ENCODE measurements at regions not wholly inside any gene's neighbourhood (a gene's known extent, or its start where the extent isn't known, plus 50 kb on each side); places are given as distances from the start of the nearest gene placed in this dataset.

GRCh38 chr3:31275583-31275982 lies 257.1 kb upstream of the STT3B start:
- Histone ChIP-seq H3K9me3 (no peaks in the 10 kb centered on the region), H3K27ac (peak overlapping the region in 2 of 4 donors; percentile 69 to 75), H3K4me1 (peaks cover 0 to 37% (median 7%) of the 10 kb centered on the region in 4 donors), H3K36me3 (no peaks in the 10 kb centered on the region), H3K4me3 (no peak overlapping the region), H3K27me3 (no peaks in the 10 kb centered on the region)
- 68 to 73% methylated on average over 3 of the region's 3 CpGs for WGBS, 2 donors
- no peak for DNase-seq (ENCODE audit: low spot score in 2 of 2)
- TF ChIP-seq, protein P1, sequence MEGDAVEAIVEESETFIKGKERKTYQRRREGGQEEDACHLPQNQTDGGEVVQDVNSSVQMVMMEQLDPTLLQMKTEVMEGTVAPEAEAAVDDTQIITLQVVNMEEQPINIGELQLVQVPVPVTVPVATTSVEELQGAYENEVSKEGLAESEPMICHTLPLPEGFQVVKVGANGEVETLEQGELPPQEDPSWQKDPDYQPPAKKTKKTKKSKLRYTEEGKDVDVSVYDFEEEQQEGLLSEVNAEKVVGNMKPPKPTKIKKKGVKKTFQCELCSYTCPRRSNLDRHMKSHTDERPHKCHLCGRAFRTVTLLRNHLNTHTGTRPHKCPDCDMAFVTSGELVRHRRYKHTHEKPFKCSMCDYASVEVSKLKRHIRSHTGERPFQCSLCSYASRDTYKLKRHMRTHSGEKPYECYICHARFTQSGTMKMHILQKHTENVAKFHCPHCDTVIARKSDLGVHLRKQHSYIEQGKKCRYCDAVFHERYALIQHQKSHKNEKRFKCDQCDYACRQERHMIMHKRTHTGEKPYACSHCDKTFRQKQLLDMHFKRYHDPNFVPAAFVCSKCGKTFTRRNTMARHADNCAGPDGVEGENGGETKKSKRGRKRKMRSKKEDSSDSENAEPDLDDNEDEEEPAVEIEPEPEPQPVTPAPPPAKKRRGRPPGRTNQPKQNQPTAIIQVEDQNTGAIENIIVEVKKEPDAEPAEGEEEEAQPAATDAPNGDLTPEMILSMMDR (IDR thresholded peaks at IDR 0.05): no peak
- TF ChIP-seq POLR2A (IDR thresholded peaks at IDR 0.05) (no peak), EP300 (IDR thresholded peaks at IDR 0.05) (no peak)

- Histone ChIP-seq H3K4me3 (no peak overlapping the region), H3K27ac (peak overlapping the region in 1 of 4 donors; percentile 22), H3K27me3 (no peaks in the 10 kb centered on the region), H3K36me3 (no peaks in the 10 kb centered on the region), H3K9me3 (no peaks in the 10 kb centered on the region), H3K4me1 (peaks cover 0 to 37% (median 7%) of the 10 kb centered on the region in 4 donors)
- no peak for DNase-seq (ENCODE audit: low spot score in 2 of 2)
- no peak for TF ChIP-seq POLR2A (IDR thresholded peaks at IDR 0.05)
- TF ChIP-seq, protein P1 (IDR thresholded peaks at IDR 0.05): no peak
- no peak for TF ChIP-seq EP300 (IDR thresholded peaks at IDR 0.05)
- WGBS, 2 donors: 44 to 64% methylated on average over 2 of the region's 2 CpGs
Measured at GRCh38 chr3:31277582-31277981, 255.1 kb upstream of the STT3B start.

DNA sequence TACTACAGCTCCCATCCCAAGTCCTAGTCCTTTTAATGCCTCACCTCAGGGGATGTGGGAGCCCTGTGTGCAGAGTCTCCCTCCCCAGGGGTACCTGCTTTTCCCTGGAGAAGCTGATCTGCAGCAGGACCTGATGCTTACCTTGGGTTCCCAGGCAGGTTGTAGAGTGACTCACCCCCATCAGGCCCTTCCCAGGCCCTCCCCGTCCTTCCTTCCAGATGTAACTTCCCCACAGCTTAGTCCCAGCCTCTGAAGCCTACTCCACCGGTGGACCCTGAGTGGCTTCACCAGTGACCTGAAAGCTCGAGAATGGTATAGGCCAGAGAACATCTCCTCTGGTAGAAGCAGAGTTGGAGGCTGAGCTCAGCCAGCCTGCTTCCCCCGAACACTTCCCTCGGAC lies 254.2 kb upstream of the STT3B start:
- Histone ChIP-seq H3K4me3 (no peak overlapping the region), H3K27ac (no peak overlapping the region), H3K9me3 (no peaks in the 10 kb centered on the region), H3K27me3 (no peaks in the 10 kb centered on the region), H3K36me3 (no peaks in the 10 kb centered on the region), H3K4me1 (peaks cover 0 to 37% (median 7%) of the 10 kb centered on the region in 4 donors)
- TF ChIP-seq, protein P1 (IDR thresholded peaks at IDR 0.05): no peak
- no peak for TF ChIP-seq EP300 (IDR thresholded peaks at IDR 0.05)
- 90 to 98% methylated on average over 5 of the region's 5 CpGs for WGBS, 2 donors
- no peak for DNase-seq (ENCODE audit: low spot score in 2 of 2)

GRCh38 chr3:31284776-31285175 lies 247.9 kb upstream of the STT3B start:
- H3K27ac ChIP-seq: no peak overlapping the region
- H3K4me3 ChIP-seq: no peak overlapping the region
- no peaks in the 10 kb centered on the region for H3K36me3 ChIP-seq
- no peaks in the 10 kb centered on the region for H3K27me3 ChIP-seq
- DNase-seq (ENCODE audit: low spot score in 2 of 2): no peak
- H3K9me3 ChIP-seq: no peaks in the 10 kb centered on the region
- H3K4me1 ChIP-seq: peaks cover 0 to 17% (median 0%) of the 10 kb centered on the region in 4 donors
- TF ChIP-seq EP300 (IDR thresholded peaks at IDR 0.05): no peak
- no peak for TF ChIP-seq POLR2A (IDR thresholded peaks at IDR 0.05)
- TF ChIP-seq, protein P1 (IDR thresholded peaks at IDR 0.05): no peak
- 48 to 61% methylated on average over 1 of the region's 1 CpG for WGBS, 2 donors

DNA sequence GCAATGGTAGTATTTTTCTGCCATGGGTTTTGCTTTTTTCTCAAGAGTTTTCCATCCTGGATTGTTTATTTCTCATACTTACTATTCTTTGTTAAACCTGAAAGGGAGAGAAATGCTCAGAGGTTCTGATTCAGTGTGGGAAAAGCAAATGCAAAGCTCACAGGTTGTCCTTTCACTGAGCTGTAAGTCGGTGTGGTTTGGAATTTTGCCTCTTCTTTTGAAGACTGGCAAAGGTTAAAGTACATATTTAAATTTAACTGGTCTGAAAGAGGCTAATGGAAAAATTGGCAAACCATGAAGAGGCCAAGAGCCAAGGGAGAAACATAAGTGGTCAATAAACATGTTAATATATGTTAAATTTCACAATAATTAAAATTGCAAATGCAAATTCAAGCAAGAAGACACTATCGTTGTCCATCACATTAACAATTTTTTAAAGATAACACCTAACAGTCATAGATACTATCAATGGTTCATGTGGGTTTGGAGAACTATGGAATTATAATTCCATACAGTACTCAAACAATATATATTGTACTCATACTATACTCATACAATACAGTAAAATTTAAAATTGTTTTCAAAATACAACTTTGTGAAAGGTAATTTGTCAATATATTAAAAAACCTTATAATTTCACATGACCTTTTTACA lies 246.8 kb upstream of the STT3B start:
- 74 to 80% methylated on average over 2 of the region's 2 CpGs for WGBS, 2 donors
- TF ChIP-seq POLR2A (IDR thresholded peaks at IDR 0.05) (no peak), EP300 (IDR thresholded peaks at IDR 0.05) (no peak)
- TF ChIP-seq, protein P1 (IDR thresholded peaks at IDR 0.05): no peak
- no peaks in the 10 kb centered on the region for H3K9me3 ChIP-seq

More for the DNA sequence above, 246.8 kb upstream of the STT3B start:
- no peak overlapping the region for H3K4me3 ChIP-seq
- no peaks in the 10 kb centered on the region for H3K27me3 ChIP-seq
- no peaks in the 10 kb centered on the region for H3K36me3 ChIP-seq
- DNase-seq (ENCODE audit: low spot score in 2 of 2): no peak
- H3K4me1 ChIP-seq: peaks cover 0 to 20% (median 0%) of the 10 kb centered on the region in 4 donors
- no peak overlapping the region for H3K27ac ChIP-seq
